ENCODE measurements at regions not wholly inside any gene's neighbourhood (a gene's known extent, or its start where the extent isn't known, plus 50 kb on each side); places are given as distances from the start of the nearest gene placed in this dataset.

GRCh38 chr4:3860061-3860912 lies 94.1 kb downstream of the ADRA2C start:
- Histone ChIP-seq H3K27me3 (ENCODE audit: insufficient read depth, low read depth) (peaks cover 91% of the 10 kb centered on the region), H2AFZ (no peak overlapping the region), H3K4me3 (no peak overlapping the region), H3K9me3 (ENCODE audit: insufficient read depth, low read depth) (no peaks in the 10 kb centered on the region), H4K20me1 (ENCODE audit: insufficient read depth) (no peaks in the 10 kb centered on the region), H3K27ac (no peak overlapping the region), H3K4me2 (no peak overlapping the region), H3K79me2 (ENCODE audit: low read depth) (no peaks in the 10 kb centered on the region), H3K36me3 (ENCODE audit: low read depth) (no peaks in the 10 kb centered on the region), H3K4me1 (replicated peaks; ENCODE audit: insufficient read depth) (no peaks in the 10 kb centered on the region), H3K9me2 (ENCODE audit: insufficient read depth) (no peaks in the 10 kb centered on the region), H3F3A (ENCODE audit: insufficient read depth, low read depth) (no peaks in the 10 kb centered on the region)
- no peak for TF ChIP-seq CTCF (conservative IDR thresholded peaks at IDR 0.05)
- TF ChIP-seq EZH2 (IDR thresholded peaks at IDR 0.05; ENCODE audit: low read depth) = no peak
- CTCF ChIA-PET = no interaction called here
- no peak for DNase-seq
- intact Hi-C loops (cut with micrococcal nuclease; ENCODE audit: unreplicated experiment) = no loop called here
- BruUV-seq (replicated peaks) = no TSS peak
- POLR2A ChIA-PET (ENCODE audit: unreplicated experiment) = no interaction called here

- Histone ChIP-seq H3K4me3 (no peak overlapping the region), H3K9me3 (ENCODE audit: insufficient read depth, low read depth) (no peaks in the 10 kb centered on the region), H3K9me2 (ENCODE audit: insufficient read depth) (no peaks in the 10 kb centered on the region), H3K27ac (no peak overlapping the region), H3K36me3 (ENCODE audit: low read depth) (no peaks in the 10 kb centered on the region), H2AFZ (no peak overlapping the region), H3K4me2 (no peak overlapping the region), H3K27me3 (ENCODE audit: insufficient read depth, low read depth) (peaks cover 90% of the 10 kb centered on the region), H4K20me1 (ENCODE audit: insufficient read depth) (no peaks in the 10 kb centered on the region), H3K4me1 (replicated peaks; ENCODE audit: insufficient read depth) (no peaks in the 10 kb centered on the region), H3K79me2 (ENCODE audit: low read depth) (no peaks in the 10 kb centered on the region), H3F3A (ENCODE audit: insufficient read depth, low read depth) (no peaks in the 10 kb centered on the region)
- intact Hi-C loops (cut with micrococcal nuclease; ENCODE audit: unreplicated experiment) = no loop called here
- CTCF ChIA-PET = no interaction called here
- POLR2A ChIA-PET (ENCODE audit: unreplicated experiment) = no interaction called here
- no peak for DNase-seq
- TF ChIP-seq CTCF (conservative IDR thresholded peaks at IDR 0.05) = no peak
- no peak for TF ChIP-seq EZH2 (IDR thresholded peaks at IDR 0.05; ENCODE audit: low read depth)
- BruUV-seq (replicated peaks) = no TSS peak
These were observed 94.9 kb downstream of the ADRA2C start for GRCh38 chr4:3860913-3861636.

GRCh38 chr4:3861720-3862639 lies 95.8 kb downstream of the ADRA2C start:
- Histone ChIP-seq H3K27me3 (ENCODE audit: insufficient read depth, low read depth) (peaks cover 90% of the 10 kb centered on the region), H3F3A (ENCODE audit: insufficient read depth, low read depth) (no peaks in the 10 kb centered on the region), H3K4me2 (no peak overlapping the region), H2AFZ (no peak overlapping the region), H3K4me3 (no peak overlapping the region), H3K36me3 (ENCODE audit: low read depth) (no peaks in the 10 kb centered on the region), H4K20me1 (ENCODE audit: insufficient read depth) (no peaks in the 10 kb centered on the region), H3K4me1 (replicated peaks; ENCODE audit: insufficient read depth) (no peaks in the 10 kb centered on the region), H3K27ac (no peak overlapping the region), H3K9me2 (ENCODE audit: insufficient read depth) (no peaks in the 10 kb centered on the region), H3K79me2 (ENCODE audit: low read depth) (no peaks in the 10 kb centered on the region), H3K9me3 (ENCODE audit: insufficient read depth, low read depth) (no peaks in the 10 kb centered on the region)
- BruUV-seq (replicated peaks) = no TSS peak
- no peak for TF ChIP-seq EZH2 (IDR thresholded peaks at IDR 0.05; ENCODE audit: low read depth)
- no peak for TF ChIP-seq CTCF (conservative IDR thresholded peaks at IDR 0.05)
- CTCF ChIA-PET = no interaction called here
- no peak for DNase-seq
- intact Hi-C loops (cut with micrococcal nuclease; ENCODE audit: unreplicated experiment) = no loop called here
- POLR2A ChIA-PET (ENCODE audit: unreplicated experiment) = no interaction called here

Data from PC-9 (cell line).